H54 (cell line): ENCODE measurements at regions not wholly inside any gene's neighbourhood (a gene's known extent, or its start where the extent isn't known, plus 50 kb on each side); places are given as distances from the start of the nearest gene placed in this dataset.

Experiments used
- DNase-seq: peaks from one replicate; pipeline ENCODE4 v3.0.0; 2011; ENCODE audit warnings: low spot score, mixed read lengths; ENCODE audit not compliant: insufficient read length
- FAIRE-seq: peaks from 3 replicates; lab custom pipeline; 2011; peaks lifted over from hg19 to GRCh38; lab: Jason Lieb, UNC
- POLR2A ChIP-seq: IDR thresholded peaks from 2 replicates; pipeline ENCODE4 v1.6.1; 2011; ENCODE audit warnings: low read depth, mild to moderate bottlenecking, low read length

DNA sequence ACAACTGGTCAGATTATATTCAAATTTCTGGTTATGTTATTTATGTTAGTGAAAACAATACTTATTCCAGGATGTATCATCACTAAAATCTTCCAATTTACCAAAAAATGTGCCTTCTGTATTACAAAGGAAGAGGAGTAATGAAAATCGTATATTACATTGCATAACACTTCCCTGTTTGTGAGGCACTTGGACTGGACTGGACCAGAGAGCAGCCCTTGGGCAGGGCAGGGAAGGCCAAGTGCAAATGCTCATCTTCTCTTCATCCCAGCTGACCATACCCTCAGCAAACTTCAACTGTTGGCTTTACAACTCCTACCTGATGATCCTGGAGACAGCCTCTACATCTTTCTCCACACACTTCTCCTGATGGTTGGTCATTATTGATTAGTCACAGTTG, 285.7 kb upstream of the MME start:
- no peak for DNase-seq
- peak; percentile 92 for FAIRE-seq
- no peak for TF ChIP-seq POLR2A

- DNase-seq (no peak), FAIRE-seq (no peak)
- TF ChIP-seq POLR2A, result no peak
Observed at GRCh38 chr3:154792828-154793227, 287.3 kb upstream of the MME start.

DNA sequence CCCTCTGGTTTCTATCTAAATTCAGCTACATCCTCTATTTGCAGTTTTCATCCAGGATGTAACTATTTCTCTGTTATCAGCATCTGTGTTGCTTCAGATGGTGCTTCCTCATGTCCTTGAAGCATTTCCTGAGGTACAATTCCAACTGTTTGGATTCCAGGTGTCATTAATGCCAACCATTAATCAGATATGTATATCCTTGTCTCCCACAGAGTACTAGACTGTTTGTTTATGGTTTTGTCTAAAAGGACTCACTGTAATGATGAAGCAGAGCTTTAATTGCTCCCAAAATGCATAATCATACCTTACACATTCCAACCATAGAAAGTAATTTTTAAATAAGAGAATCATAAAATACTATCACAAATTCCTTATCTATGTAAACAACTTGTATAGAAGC, 288.5 kb upstream of the MME start:
- FAIRE-seq (no peak), DNase-seq (no peak)
- no peak for TF ChIP-seq POLR2A

- DNase-seq (no peak), FAIRE-seq (no peak)
- TF ChIP-seq POLR2A, result no peak
Observed at GRCh38 chr3:154786724-154787123, 293.4 kb upstream of the MME start.

- no peak for TF ChIP-seq POLR2A
- no peak for DNase-seq
- FAIRE-seq, result no peak
Observed at GRCh38 chr3:154783521-154783931, 296.6 kb upstream of the MME start.

- no peak for TF ChIP-seq POLR2A
- DNase-seq (no peak), FAIRE-seq (no peak)
Observed at GRCh38 chr3:154783061-154783460, 297.1 kb upstream of the MME start.

GRCh38 chr3:154782151-154782550, 298.0 kb upstream of the MME start:
- FAIRE-seq (no peak), DNase-seq (no peak)
- TF ChIP-seq POLR2A, result no peak

- FAIRE-seq, result no peak
- no peak for DNase-seq
- TF ChIP-seq POLR2A, result no peak
Observed at GRCh38 chr3:154781595-154781994, 298.5 kb upstream of the MME start.

GRCh38 chr3:154780263-154780662, 299.9 kb upstream of the MME start:
- TF ChIP-seq POLR2A, result no peak
- peak; percentile 55 for FAIRE-seq
- DNase-seq, result no peak

GRCh38 chr3:154779571-154779970, 300.5 kb upstream of the MME start:
- no peak for TF ChIP-seq POLR2A
- peak; percentile 82 for FAIRE-seq
- no peak for DNase-seq

GRCh38 chr3:154778057-154778456, 302.1 kb upstream of the MME start:
- no peak for FAIRE-seq
- TF ChIP-seq POLR2A, result no peak
- no peak for DNase-seq

DNA sequence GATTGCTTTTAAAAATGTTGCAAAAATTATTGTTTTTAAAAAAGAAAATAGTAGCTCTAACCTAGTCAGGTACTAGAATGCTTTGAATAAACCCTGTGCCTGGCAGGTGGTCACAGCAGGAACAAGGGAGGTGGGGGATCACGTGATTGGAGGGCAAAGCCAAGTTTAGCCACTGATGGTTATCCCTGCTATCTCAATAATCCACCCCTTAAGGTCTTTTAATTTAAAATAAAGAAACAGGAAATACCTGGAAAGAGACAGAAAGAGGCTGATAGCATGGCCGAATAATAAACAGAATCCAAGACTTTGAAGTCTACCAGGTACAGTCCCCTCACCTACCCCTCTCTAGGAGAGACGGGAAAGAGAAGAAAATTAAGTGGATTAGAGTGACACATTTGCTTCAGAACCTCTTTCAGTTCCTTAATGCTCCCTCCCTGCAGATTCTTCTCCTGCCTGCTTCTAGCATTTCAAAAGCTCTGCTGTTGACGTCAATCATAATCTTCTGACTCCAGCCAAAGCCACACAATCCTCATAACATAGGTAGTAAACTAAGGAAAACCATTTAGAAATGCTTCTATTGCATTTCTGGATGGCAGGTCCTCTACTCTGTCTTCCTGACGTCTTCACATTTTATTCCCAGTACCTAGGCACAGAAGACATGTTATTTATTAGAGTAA, 303.4 kb upstream of the MME start:
- TF ChIP-seq POLR2A, result no peak
- FAIRE-seq, result no peak
- DNase-seq, result no peak

DNA sequence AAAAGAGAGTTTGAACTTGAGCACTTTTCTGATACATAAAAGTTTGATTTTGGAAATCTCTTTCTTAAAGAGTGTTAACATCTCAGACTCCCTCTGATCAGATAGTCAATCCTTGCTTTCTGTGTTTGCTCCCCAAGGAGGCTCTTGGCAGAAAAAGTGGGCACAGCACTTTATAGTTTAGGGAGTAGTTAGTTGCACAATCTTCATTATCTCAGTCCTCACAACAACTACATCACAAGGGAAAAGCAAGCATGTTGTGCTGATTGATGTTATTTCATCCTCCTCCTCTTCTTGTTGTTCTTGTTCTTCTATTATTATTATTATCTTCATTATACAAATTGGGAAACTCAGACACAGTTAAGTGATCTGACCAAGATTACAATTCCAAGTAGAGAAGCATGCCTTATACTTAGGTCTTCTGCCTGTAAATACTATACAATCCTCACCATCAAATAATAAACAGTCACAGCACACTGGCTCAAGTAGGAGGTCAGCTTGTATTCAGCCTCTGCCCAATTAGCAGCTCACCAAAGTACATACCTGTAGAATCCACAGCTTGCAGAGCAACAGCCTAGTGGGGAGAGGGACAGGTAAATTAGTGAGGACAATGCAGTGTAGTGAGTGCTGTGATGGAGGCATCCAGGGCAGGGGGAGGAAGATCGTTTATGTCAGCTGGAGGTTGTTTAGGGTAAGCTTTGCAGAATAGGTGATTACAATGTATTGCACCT, 304.1 kb upstream of the MME start:
- TF ChIP-seq POLR2A, result no peak
- DNase-seq (no peak), FAIRE-seq (no peak)

GRCh38 chr3:154766765-154767503, 313.2 kb upstream of the MME start:
- no peak for TF ChIP-seq POLR2A

More at GRCh38 chr3:154766765-154767503, 313.2 kb upstream of the MME start:
- no peak for FAIRE-seq
- DNase-seq, result no peak
